ENCODE measurements at regions not wholly inside any gene's neighbourhood (a gene's known extent, or its start where the extent isn't known, plus 50 kb on each side); places are given as distances from the start of the nearest gene placed in this dataset.

- peaks cover 10% of the 10 kb centered on the region for H3K4me1 Mint-ChIP-seq (ENCODE audit: insufficient read depth, unreplicated experiment)
- H3K4me3 Mint-ChIP-seq (ENCODE audit: unreplicated experiment): no peak overlapping the region
- H3K27ac Mint-ChIP-seq (ENCODE audit: low read depth, unreplicated experiment): no peak overlapping the region
- no peaks in the 10 kb centered on the region for H3K9me3 Mint-ChIP-seq (ENCODE audit: unreplicated experiment)
- no TSS peak for BruUV-seq (replicated peaks)
- no peak for DNase-seq (ENCODE audit: unreplicated experiment)
- no peaks in the 10 kb centered on the region for H3K27me3 Mint-ChIP-seq (ENCODE audit: insufficient read depth, unreplicated experiment)
- intact Hi-C loops (cut with micrococcal nuclease): no loop called here
- ChIA-PET POLR2A (no interaction called here), CTCF (no interaction called here)
- no peaks in the 10 kb centered on the region for H3K36me3 Mint-ChIP-seq (ENCODE audit: insufficient read depth, unreplicated experiment)
- TF ChIP-seq CTCF (IDR thresholded peaks at IDR 0.05; ENCODE audit: unreplicated experiment): no peak
Observed at GRCh38 chr22:27466229-27466628, 335.3 kb downstream of the MN1 start.

GRCh38 chr22:27466778-27467438 lies 334.6 kb downstream of the MN1 start:
- intact Hi-C loops (cut with micrococcal nuclease): no loop called here
- POLR2A ChIA-PET: no interaction called here
- no TSS peak for BruUV-seq (replicated peaks)
- no peak for TF ChIP-seq CTCF (IDR thresholded peaks at IDR 0.05; ENCODE audit: unreplicated experiment)
- H3K27me3 Mint-ChIP-seq (ENCODE audit: insufficient read depth, unreplicated experiment): no peaks in the 10 kb centered on the region
- H3K4me1 Mint-ChIP-seq (ENCODE audit: insufficient read depth, unreplicated experiment): peaks cover 3% of the 10 kb centered on the region
- CTCF ChIA-PET: interaction anchor here (1.0 kb wide), 1 partner anchor 9 kb away, joined by 4 read pairs; no protein-coding TSS in a partner anchor
- DNase-seq (ENCODE audit: unreplicated experiment): no peak
- H3K9me3 Mint-ChIP-seq (ENCODE audit: unreplicated experiment): no peaks in the 10 kb centered on the region
- no peak overlapping the region for H3K27ac Mint-ChIP-seq (ENCODE audit: low read depth, unreplicated experiment)
- H3K4me3 Mint-ChIP-seq (ENCODE audit: unreplicated experiment): no peak overlapping the region
- H3K36me3 Mint-ChIP-seq (ENCODE audit: insufficient read depth, unreplicated experiment): no peaks in the 10 kb centered on the region

GRCh38 chr22:27467711-27468110 lies 333.8 kb downstream of the MN1 start:
- no peak overlapping the region for H3K4me3 Mint-ChIP-seq (ENCODE audit: unreplicated experiment)
- DNase-seq (ENCODE audit: unreplicated experiment): no peak
- H3K36me3 Mint-ChIP-seq (ENCODE audit: insufficient read depth, unreplicated experiment): no peaks in the 10 kb centered on the region
- intact Hi-C loops (cut with micrococcal nuclease): no loop called here
- TF ChIP-seq CTCF (IDR thresholded peaks at IDR 0.05; ENCODE audit: unreplicated experiment): no peak
- no TSS peak for BruUV-seq (replicated peaks)
- H3K27ac Mint-ChIP-seq (ENCODE audit: low read depth, unreplicated experiment): no peak overlapping the region
- no peaks in the 10 kb centered on the region for H3K27me3 Mint-ChIP-seq (ENCODE audit: insufficient read depth, unreplicated experiment)
- no peaks in the 10 kb centered on the region for H3K9me3 Mint-ChIP-seq (ENCODE audit: unreplicated experiment)
- ChIA-PET CTCF (interaction anchor here (1.0 kb wide), 1 partner anchor 10 kb away, joined by 4 read pairs; no protein-coding TSS in a partner anchor), POLR2A (no interaction called here)
- H3K4me1 Mint-ChIP-seq (ENCODE audit: insufficient read depth, unreplicated experiment): no peaks in the 10 kb centered on the region

GRCh38 chr22:27468712-27469111 lies 332.8 kb downstream of the MN1 start:
- CTCF ChIA-PET: interaction anchor here (0.6 kb wide), 1 partner anchor 36 kb away, joined by 3 read pairs; no protein-coding TSS in a partner anchor
- intact Hi-C loops (cut with micrococcal nuclease): no loop called here
- no peaks in the 10 kb centered on the region for H3K9me3 Mint-ChIP-seq (ENCODE audit: unreplicated experiment)
- H3K27me3 Mint-ChIP-seq (ENCODE audit: insufficient read depth, unreplicated experiment): no peaks in the 10 kb centered on the region
- BruUV-seq (replicated peaks): no TSS peak
- no peaks in the 10 kb centered on the region for H3K36me3 Mint-ChIP-seq (ENCODE audit: insufficient read depth, unreplicated experiment)
- no peak for DNase-seq (ENCODE audit: unreplicated experiment)
- no peak overlapping the region for H3K4me3 Mint-ChIP-seq (ENCODE audit: unreplicated experiment)
- no peak overlapping the region for H3K27ac Mint-ChIP-seq (ENCODE audit: low read depth, unreplicated experiment)
- POLR2A ChIA-PET: no interaction called here
- peaks cover 8% of the 10 kb centered on the region for H3K4me1 Mint-ChIP-seq (ENCODE audit: insufficient read depth, unreplicated experiment)
- TF ChIP-seq CTCF (IDR thresholded peaks at IDR 0.05; ENCODE audit: unreplicated experiment): no peak
